Psoas muscle (tissue), 7 donors: ENCODE measurements at regions not wholly inside any gene's neighbourhood (a gene's known extent, or its start where the extent isn't known, plus 50 kb on each side); places are given as distances from the start of the nearest gene placed in this dataset.

Source experiments
- ATAC-seq, 4 donors: fragments of 200-7000 bp; cut with Tn5 transposase; one replicate each; pipeline ENCODE4 v1.9.1; 2020; ENCODE audit warnings: moderate library complexity in 3 of 4, mild to moderate bottlenecking in 2 of 4
- DNase-seq, 2 donors: peaks; one replicate each; pipeline ENCODE4 v3.0.0-alpha.2; 2020
- H3K27ac ChIP-seq: fragments of 200-600 bp; one replicate; pipeline ENCODE4 v1.8.0; 2022
- H3K27me3 ChIP-seq, 3 donors: fragments of 200-600 bp in 1 of 3; one replicate each; pipeline versions ENCODE4 v1.6.1 to v1.8.0; 2013 to 2022; ENCODE audit warnings: low read length in 2 of 3, mild to moderate bottlenecking in 2 of 3, moderate library complexity in 1 of 3; ENCODE audit not compliant: insufficient read depth in 3 of 3
- H3K36me3 ChIP-seq, 2 donors: fragments of 200-600 bp in 1 of 2; one replicate each; pipeline versions ENCODE4 v1.6.1 to v1.8.0; 2013 to 2022; ENCODE audit warnings: low read depth in 1 of 2, mild to moderate bottlenecking in 1 of 2, moderate library complexity in 1 of 2; ENCODE audit not compliant: insufficient read depth in 1 of 2
- H3K4me1 ChIP-seq: fragments of 200-600 bp; one replicate; pipeline ENCODE4 v1.8.0; 2022
- H3K4me3 ChIP-seq: fragments of 200-600 bp; one replicate; pipeline ENCODE4 v1.8.0; 2022; ENCODE audit warnings: mild to moderate bottlenecking
- H3K9me3 ChIP-seq: fragments of 200-600 bp; one replicate; pipeline ENCODE4 v1.8.0; 2022
- whole genome bisulfite sequencing, 3 donors: extraction: QIAGEN DNeasy Blood & Tissue Kit; methylation state at CpG; one replicate each; pipeline versions ENCODE4 v1.1.6 to v1.1.7; 2013; 5-methylcytosine and 5-hydroxymethylcytosine counted together
- intact Hi-C, 2 donors: fragments of 100-400 bp; cut with DNase I; formaldehyde crosslinking; loops; one replicate each; pipeline versions ENCODE4 v1.11.0 to v1.14.2; 2022
- TF ChIP-seq, protein P1 (sequence below): fragments of 200-600 bp; IDR thresholded peaks from one replicate; pipeline ENCODE4 v1.8.0; 2022; ENCODE audit warnings: antibody characterized with exemption
- donor health status: healthy with polysubstance abuse.
- donor health status: DM: no; HTN: no; CAD: no; lungs with moderate emphysema.
- donor health status: Bipolar disorder and iron deficiency.
- donor health status: healthy.
- donor health status: DM: yes; HTN: yes; CAD: no.
- donor health status: DM: no; HTN: no; CAD: no.
- donor health status: DM: yes; HTN: yes; CAD: no.

- ATAC-seq (no peak), DNase-seq (no peak)
- Histone ChIP-seq H3K4me1 (no peaks in the 10 kb centered on the region), H3K9me3 (no peaks in the 10 kb centered on the region), H3K27ac (no peak overlapping the region), H3K36me3 (no peaks in the 10 kb centered on the region), H3K4me3 (no peak overlapping the region), H3K27me3 (no peaks in the 10 kb centered on the region)
- intact Hi-C loops: no loop called here
- TF ChIP-seq, protein P1, sequence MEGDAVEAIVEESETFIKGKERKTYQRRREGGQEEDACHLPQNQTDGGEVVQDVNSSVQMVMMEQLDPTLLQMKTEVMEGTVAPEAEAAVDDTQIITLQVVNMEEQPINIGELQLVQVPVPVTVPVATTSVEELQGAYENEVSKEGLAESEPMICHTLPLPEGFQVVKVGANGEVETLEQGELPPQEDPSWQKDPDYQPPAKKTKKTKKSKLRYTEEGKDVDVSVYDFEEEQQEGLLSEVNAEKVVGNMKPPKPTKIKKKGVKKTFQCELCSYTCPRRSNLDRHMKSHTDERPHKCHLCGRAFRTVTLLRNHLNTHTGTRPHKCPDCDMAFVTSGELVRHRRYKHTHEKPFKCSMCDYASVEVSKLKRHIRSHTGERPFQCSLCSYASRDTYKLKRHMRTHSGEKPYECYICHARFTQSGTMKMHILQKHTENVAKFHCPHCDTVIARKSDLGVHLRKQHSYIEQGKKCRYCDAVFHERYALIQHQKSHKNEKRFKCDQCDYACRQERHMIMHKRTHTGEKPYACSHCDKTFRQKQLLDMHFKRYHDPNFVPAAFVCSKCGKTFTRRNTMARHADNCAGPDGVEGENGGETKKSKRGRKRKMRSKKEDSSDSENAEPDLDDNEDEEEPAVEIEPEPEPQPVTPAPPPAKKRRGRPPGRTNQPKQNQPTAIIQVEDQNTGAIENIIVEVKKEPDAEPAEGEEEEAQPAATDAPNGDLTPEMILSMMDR: no peak
- 75 to 80% (median 79%) methylated on average over 4 of the region's 4 CpGs for WGBS, 3 donors
These were observed 288.7 kb downstream of the CEMIP2 start for GRCh38 chr9:71479621-71480020.

DNA sequence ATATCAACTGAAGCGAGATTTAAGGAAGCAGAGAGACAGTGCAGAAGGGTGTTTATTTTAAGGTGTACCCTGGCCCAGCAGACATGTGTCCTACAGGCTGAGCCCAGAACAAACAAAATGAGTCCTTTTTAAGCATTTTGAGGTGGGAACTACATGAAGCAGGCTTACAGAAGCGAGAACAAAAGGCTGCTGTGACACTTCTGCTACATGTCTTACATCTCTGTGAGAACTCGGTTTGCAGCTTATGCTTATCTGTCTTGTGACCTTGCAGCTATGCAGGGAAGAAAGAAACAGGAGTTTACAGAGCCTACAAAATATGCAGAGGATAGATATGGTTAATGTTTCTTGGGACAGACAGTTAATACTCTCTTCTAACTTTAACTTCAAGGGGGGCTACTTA is 295.9 kb downstream of the CEMIP2 start:
- no peaks in the 10 kb centered on the region for H3K27me3 ChIP-seq
- no peak overlapping the region for H3K4me3 ChIP-seq
- no peak for ATAC-seq
- no peaks in the 10 kb centered on the region for H3K36me3 ChIP-seq
- WGBS, 3 donors: 61% methylated on average over 3 of the region's 3 CpGs
- intact Hi-C loops: no loop called here
- TF ChIP-seq, protein P1: no peak
- DNase-seq: no peak
- H3K27ac ChIP-seq: no peak overlapping the region
- H3K9me3 ChIP-seq: no peaks in the 10 kb centered on the region
- H3K4me1 ChIP-seq: no peaks in the 10 kb centered on the region

- no peaks in the 10 kb centered on the region for H3K36me3 ChIP-seq
- 69 to 78% (median 70%) methylated on average over 4 of the region's 4 CpGs for WGBS, 3 donors
These were observed 302.9 kb downstream of the CEMIP2 start for GRCh38 chr9:71465392-71465791.

GRCh38 chr9:71459082-71459481 is 309.2 kb downstream of the CEMIP2 start:
- Histone ChIP-seq H3K4me3 (no peak overlapping the region), H3K27me3 (peaks cover 0 to 2% (median 0%) of the 10 kb centered on the region in 3 donors), H3K4me1 (no peaks in the 10 kb centered on the region), H3K36me3 (no peaks in the 10 kb centered on the region), H3K27ac (no peak overlapping the region), H3K9me3 (no peaks in the 10 kb centered on the region)
- DNase-seq (no peak), ATAC-seq (no peak)
- intact Hi-C loops: no loop called here
- TF ChIP-seq, protein P1: no peak

More at GRCh38 chr9:71465392-71465791, 302.9 kb downstream of the CEMIP2 start:
- Histone ChIP-seq H3K27ac (no peak overlapping the region), H3K9me3 (no peaks in the 10 kb centered on the region), H3K27me3 (peaks cover 0 to 2% (median 0%) of the 10 kb centered on the region in 3 donors), H3K4me1 (no peaks in the 10 kb centered on the region), H3K4me3 (no peak overlapping the region)
- ATAC-seq (no peak), DNase-seq (no peak)
- TF ChIP-seq, protein P1: no peak
- intact Hi-C loops: no loop called here
